ENCODE measurements at regions not wholly inside any gene's neighbourhood (a gene's known extent, or its start where the extent isn't known, plus 50 kb on each side); places are given as distances from the start of the nearest gene placed in this dataset.

- H3K9me2 ChIP-seq (ENCODE audit: insufficient read depth): no peaks in the 10 kb centered on the region; the same call in 1 of the 2 replicates
- WGBS, 2 experiments (ENCODE audit: low coverage in 1 of 2, low lambda C conversion rate in 2 of 2, missing lambda C conversion rate in 2 of 2): 2 to 4% methylated on average over 2 of the region's 2 CpGs
- H3K36me3 ChIP-seq (ENCODE audit: low read depth): no peaks in the 10 kb centered on the region
- in situ Hi-C loops (cut with MboI): no loop called here
- H3K79me2 ChIP-seq (ENCODE audit: insufficient read depth): no peaks in the 10 kb centered on the region
- peak; percentile 0 for DNase-seq
- TF ChIP-seq EZH2phosphoT487 (IDR thresholded peaks at IDR 0.05; ENCODE audit: insufficient read depth, low read depth) (no peak), EZH2 (IDR thresholded peaks at IDR 0.05; ENCODE audit: insufficient read depth, poor library complexity, severe bottlenecking) (no peak)
- H3K4me2 ChIP-seq (ENCODE audit: unreplicated experiment): no peak overlapping the region
- H2AFZ ChIP-seq: no peak overlapping the region
- no peaks in the 10 kb centered on the region for H4K20me1 ChIP-seq (ENCODE audit: insufficient read depth)
- H3K27me3 ChIP-seq (replicated peaks; ENCODE audit: insufficient read depth): no peaks in the 10 kb centered on the region
- H3K4me3 ChIP-seq: no peak overlapping the region
- H3F3A ChIP-seq (ENCODE audit: insufficient read depth): no peaks in the 10 kb centered on the region
- H3K9ac ChIP-seq: no peak overlapping the region
- no peaks in the 10 kb centered on the region for H3K9me3 ChIP-seq (ENCODE audit: low read depth)
- no peaks in the 10 kb centered on the region for H3K4me1 ChIP-seq (ENCODE audit: insufficient read depth)
- no peak overlapping the region for H3K27ac ChIP-seq
These were observed 902.7 kb upstream of the EPHA5 start for GRCh38 chr4:66572949-66573348.

- Histone ChIP-seq H3K4me3 (no peak overlapping the region), H3K4me2 (ENCODE audit: unreplicated experiment) (no peak overlapping the region), H4K20me1 (ENCODE audit: insufficient read depth) (no peaks in the 10 kb centered on the region), H3K9ac (no peak overlapping the region), H2AFZ (no peak overlapping the region), H3K9me3 (ENCODE audit: low read depth) (no peaks in the 10 kb centered on the region), H3K27me3 (replicated peaks; ENCODE audit: insufficient read depth) (no peaks in the 10 kb centered on the region), H3K4me1 (ENCODE audit: insufficient read depth) (no peaks in the 10 kb centered on the region), H3K9me2 (ENCODE audit: insufficient read depth) (no peaks in the 10 kb centered on the region; the same call in 1 of the 2 replicates), H3K27ac (no peak overlapping the region), H3K79me2 (ENCODE audit: insufficient read depth) (no peaks in the 10 kb centered on the region), H3F3A (ENCODE audit: insufficient read depth) (no peaks in the 10 kb centered on the region), H3K36me3 (ENCODE audit: low read depth) (no peaks in the 10 kb centered on the region)
- TF ChIP-seq EZH2phosphoT487 (IDR thresholded peaks at IDR 0.05; ENCODE audit: insufficient read depth, low read depth) (no peak), EZH2 (IDR thresholded peaks at IDR 0.05; ENCODE audit: insufficient read depth, poor library complexity, severe bottlenecking) (no peak)
- DNase-seq: no peak
- 7 to 13% methylated on average over 1 of the region's 1 CpG for WGBS, 2 experiments (ENCODE audit: low coverage in 1 of 2, low lambda C conversion rate in 2 of 2, missing lambda C conversion rate in 2 of 2)
- in situ Hi-C loops (cut with MboI): no loop called here
These were observed 900.9 kb upstream of the EPHA5 start for GRCh38 chr4:66571145-66571695.

- in situ Hi-C loops (cut with MboI): no loop called here
- H3K9me3 ChIP-seq (ENCODE audit: low read depth): no peaks in the 10 kb centered on the region
- no peaks in the 10 kb centered on the region; the same call in 1 of the 2 replicates for H3K9me2 ChIP-seq (ENCODE audit: insufficient read depth)
- no peaks in the 10 kb centered on the region for H3K79me2 ChIP-seq (ENCODE audit: insufficient read depth)
- no peak for TF ChIP-seq EZH2phosphoT487 (IDR thresholded peaks at IDR 0.05; ENCODE audit: insufficient read depth, low read depth)
- TF ChIP-seq EZH2 (IDR thresholded peaks at IDR 0.05; ENCODE audit: insufficient read depth, poor library complexity, severe bottlenecking): no peak
- no peak overlapping the region for H3K27ac ChIP-seq
- H3K9ac ChIP-seq: no peak overlapping the region
- no peak overlapping the region for H2AFZ ChIP-seq
- H3K27me3 ChIP-seq (replicated peaks; ENCODE audit: insufficient read depth): no peaks in the 10 kb centered on the region
- H3K4me1 ChIP-seq (ENCODE audit: insufficient read depth): no peaks in the 10 kb centered on the region
- H3K36me3 ChIP-seq (ENCODE audit: low read depth): no peaks in the 10 kb centered on the region
- no peaks in the 10 kb centered on the region for H3F3A ChIP-seq (ENCODE audit: insufficient read depth)
- no peak for DNase-seq
- no peaks in the 10 kb centered on the region for H4K20me1 ChIP-seq (ENCODE audit: insufficient read depth)
- H3K4me2 ChIP-seq (ENCODE audit: unreplicated experiment): no peak overlapping the region
- H3K4me3 ChIP-seq: no peak overlapping the region
These were observed 898.9 kb upstream of the EPHA5 start for GRCh38 chr4:66569228-66569627.

GRCh38 chr4:66568431-66568830, 898.1 kb upstream of the EPHA5 start:
- no peak for DNase-seq
- in situ Hi-C loops (cut with MboI): no loop called here
- Histone ChIP-seq H3K9me2 (ENCODE audit: insufficient read depth) (no peaks in the 10 kb centered on the region; the same call in 1 of the 2 replicates), H4K20me1 (ENCODE audit: insufficient read depth) (no peaks in the 10 kb centered on the region), H3F3A (ENCODE audit: insufficient read depth) (no peaks in the 10 kb centered on the region), H3K27me3 (replicated peaks; ENCODE audit: insufficient read depth) (no peaks in the 10 kb centered on the region), H3K79me2 (ENCODE audit: insufficient read depth) (no peaks in the 10 kb centered on the region), H3K4me1 (ENCODE audit: insufficient read depth) (no peaks in the 10 kb centered on the region), H3K27ac (no peak overlapping the region), H3K4me2 (ENCODE audit: unreplicated experiment) (no peak overlapping the region), H3K9me3 (ENCODE audit: low read depth) (no peaks in the 10 kb centered on the region), H3K36me3 (ENCODE audit: low read depth) (no peaks in the 10 kb centered on the region), H2AFZ (no peak overlapping the region), H3K9ac (no peak overlapping the region), H3K4me3 (no peak overlapping the region)
- 34 to 39% methylated on average over 3 of the region's 3 CpGs for WGBS, 2 experiments (ENCODE audit: low coverage in 1 of 2, low lambda C conversion rate in 2 of 2, missing lambda C conversion rate in 2 of 2)
- TF ChIP-seq EZH2 (IDR thresholded peaks at IDR 0.05; ENCODE audit: insufficient read depth, poor library complexity, severe bottlenecking) (no peak), EZH2phosphoT487 (IDR thresholded peaks at IDR 0.05; ENCODE audit: insufficient read depth, low read depth) (no peak)

GRCh38 chr4:66568001-66568400, 897.7 kb upstream of the EPHA5 start:
- Histone ChIP-seq H3K36me3 (ENCODE audit: low read depth) (no peaks in the 10 kb centered on the region), H3K9me3 (ENCODE audit: low read depth) (no peaks in the 10 kb centered on the region), H3K9ac (no peak overlapping the region), H3K4me2 (ENCODE audit: unreplicated experiment) (no peak overlapping the region), H3K27me3 (replicated peaks; ENCODE audit: insufficient read depth) (no peaks in the 10 kb centered on the region), H3K9me2 (ENCODE audit: insufficient read depth) (no peaks in the 10 kb centered on the region; the same call in 1 of the 2 replicates), H3F3A (ENCODE audit: insufficient read depth) (no peaks in the 10 kb centered on the region), H3K79me2 (ENCODE audit: insufficient read depth) (no peaks in the 10 kb centered on the region), H3K27ac (no peak overlapping the region), H3K4me1 (ENCODE audit: insufficient read depth) (no peaks in the 10 kb centered on the region), H4K20me1 (ENCODE audit: insufficient read depth) (no peaks in the 10 kb centered on the region), H3K4me3 (no peak overlapping the region), H2AFZ (no peak overlapping the region)
- DNase-seq: no peak
- in situ Hi-C loops (cut with MboI): no loop called here
- TF ChIP-seq EZH2 (IDR thresholded peaks at IDR 0.05; ENCODE audit: insufficient read depth, poor library complexity, severe bottlenecking) (no peak), EZH2phosphoT487 (IDR thresholded peaks at IDR 0.05; ENCODE audit: insufficient read depth, low read depth) (no peak)
- 37 to 38% methylated on average over 2 of the region's 2 CpGs for WGBS, 2 experiments (ENCODE audit: low coverage in 1 of 2, low lambda C conversion rate in 2 of 2, missing lambda C conversion rate in 2 of 2)

Measured in GM23248 (cell line).